HG03378 (cell line): ENCODE measurements at regions not wholly inside any gene's neighbourhood (a gene's known extent, or its start where the extent isn't known, plus 50 kb on each side); places are given as distances from the start of the nearest gene placed in this dataset.

Experiments used
- ATAC-seq: cut with Tn5 transposase; IDR thresholded peaks from one replicate; pipeline ENCODE4 v1.9.1; 2021; ENCODE audit warnings: mild to moderate bottlenecking, moderate library complexity; ENCODE audit not compliant: unreplicated experiment

GRCh38 chr4:24071612-24072372, 181.9 kb upstream of the PPARGC1A start:
- ATAC-seq: no peak

DNA sequence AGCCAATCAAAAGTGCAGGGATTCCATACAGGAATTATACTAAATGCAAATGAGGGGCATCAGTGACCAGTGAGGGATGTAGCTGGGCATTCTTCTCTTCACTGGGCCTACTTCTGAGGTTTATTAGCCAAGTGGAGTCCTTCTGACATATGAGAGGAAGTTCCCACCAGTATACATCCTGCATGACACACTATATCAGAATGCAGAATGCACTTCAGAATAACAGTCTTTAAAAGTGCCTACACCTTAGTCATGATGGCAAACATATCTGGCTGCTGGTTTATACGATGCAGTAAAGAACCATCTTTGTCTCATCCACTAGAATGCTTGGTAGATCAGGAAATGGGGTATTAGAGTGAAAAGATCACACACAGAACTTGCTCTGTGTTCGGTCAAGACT, 180.3 kb upstream of the PPARGC1A start:
- no peak for ATAC-seq

DNA sequence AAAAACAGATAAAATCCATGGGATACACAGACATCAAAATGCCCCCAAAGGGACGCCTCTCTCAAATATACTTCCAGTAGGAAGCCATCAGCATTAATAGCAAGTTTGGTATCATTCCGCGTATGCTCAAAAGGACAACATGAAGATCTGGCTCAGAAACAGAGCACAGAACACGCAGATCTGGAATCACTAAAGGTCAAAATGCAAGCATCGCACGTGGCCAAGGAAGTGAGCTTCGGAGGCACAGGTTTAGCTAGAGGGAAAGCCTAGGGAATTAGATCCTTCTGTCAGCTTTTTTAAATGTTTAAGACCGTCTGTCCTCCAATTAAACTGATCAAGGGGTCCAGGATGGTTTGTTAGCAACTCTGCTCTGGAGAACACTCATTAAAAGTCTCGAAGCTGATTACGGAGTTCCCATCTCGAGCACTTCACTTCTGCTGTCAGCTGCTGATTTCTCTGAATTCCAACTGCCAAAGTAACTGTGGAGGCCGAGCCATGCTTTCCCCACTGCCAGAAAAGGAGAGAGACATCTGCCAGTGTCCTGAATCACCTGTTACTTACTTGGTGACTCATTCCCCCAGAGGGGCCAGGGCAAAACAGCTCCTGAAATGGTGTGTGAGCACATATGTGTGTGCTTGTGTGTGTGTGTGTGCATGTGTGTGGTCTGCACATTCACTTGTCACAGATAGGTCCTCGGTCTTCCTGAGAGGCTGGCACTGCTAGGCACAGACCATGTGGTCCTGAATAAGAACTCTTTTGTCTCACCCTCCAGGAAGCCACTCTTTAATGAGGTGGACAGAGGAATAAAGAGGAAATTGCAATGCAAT, 177.7 kb upstream of the PPARGC1A start:
- ATAC-seq: no peak

GRCh38 chr4:24065974-24066373, 176.1 kb upstream of the PPARGC1A start:
- ATAC-seq: no peak

GRCh38 chr4:24063731-24064130, 173.9 kb upstream of the PPARGC1A start:
- no peak for ATAC-seq

GRCh38 chr4:24060932-24061331, 171.1 kb upstream of the PPARGC1A start:
- no peak for ATAC-seq

- no peak for ATAC-seq
Measured at GRCh38 chr4:24059839-24060238, 170.0 kb upstream of the PPARGC1A start.

GRCh38 chr4:24057915-24058559, 168.2 kb upstream of the PPARGC1A start:
- ATAC-seq: no peak

- no peak for ATAC-seq
Measured at GRCh38 chr4:24056289-24056688, 166.4 kb upstream of the PPARGC1A start.

GRCh38 chr4:24055623-24056022, 165.8 kb upstream of the PPARGC1A start:
- ATAC-seq: no peak

GRCh38 chr4:24054910-24055309, 165.1 kb upstream of the PPARGC1A start:
- ATAC-seq: no peak

DNA sequence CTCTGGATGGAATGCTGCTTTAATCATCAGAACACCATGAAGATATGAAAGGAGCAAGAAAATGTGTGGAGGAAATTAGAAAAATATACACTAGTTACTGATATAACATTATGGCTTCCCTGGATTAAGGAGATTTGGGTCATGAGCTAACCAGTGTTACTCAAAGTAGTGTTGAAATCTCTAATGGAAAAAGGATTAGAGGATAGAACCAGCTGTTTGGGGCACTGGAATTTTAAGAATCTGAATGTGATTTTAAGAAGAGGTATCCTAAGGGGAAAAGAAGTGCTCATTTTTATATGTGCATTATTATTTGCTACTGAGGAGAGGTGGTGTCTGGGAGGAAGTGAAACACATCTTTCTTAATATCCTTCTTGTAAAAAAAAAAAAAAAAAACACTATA, 164.1 kb upstream of the PPARGC1A start:
- no peak for ATAC-seq

- ATAC-seq: no peak
Measured at GRCh38 chr4:24044610-24045589, 155.1 kb upstream of the PPARGC1A start.

- ATAC-seq: no peak
Measured at GRCh38 chr4:24042094-24042493, 152.2 kb upstream of the PPARGC1A start.

- no peak for ATAC-seq
Measured at GRCh38 chr4:24040811-24041210, 151.0 kb upstream of the PPARGC1A start.

- no peak for ATAC-seq
Measured at GRCh38 chr4:24033626-24034025, 143.8 kb upstream of the PPARGC1A start.

DNA sequence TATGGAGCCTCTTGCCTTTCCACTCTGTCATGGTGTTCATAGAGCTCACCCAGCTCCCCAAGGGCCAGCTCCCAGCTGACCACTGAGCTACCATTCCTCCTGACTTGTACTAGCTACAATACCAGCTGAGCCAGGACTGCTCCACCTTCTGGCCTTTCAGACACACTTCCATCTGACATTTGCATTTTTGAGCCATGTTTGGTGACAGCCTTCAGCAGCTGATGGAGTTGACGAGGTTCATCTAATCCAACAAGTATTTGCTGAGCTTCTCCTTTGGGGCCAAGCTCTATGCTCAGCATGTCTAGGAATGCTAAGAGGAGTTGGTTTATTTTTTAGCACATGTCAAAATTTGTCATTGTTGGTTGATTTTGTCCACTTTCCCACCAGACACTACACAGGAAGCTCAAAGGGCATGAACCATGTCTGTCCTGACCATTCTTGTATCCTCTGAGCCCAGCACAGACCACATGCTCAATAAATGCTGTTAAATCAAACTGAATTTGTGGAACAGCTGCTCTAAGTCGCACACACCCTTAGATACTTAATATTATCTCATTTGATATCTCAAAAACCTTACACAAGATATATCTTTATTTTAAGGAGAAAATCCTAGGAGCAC, 142.6 kb upstream of the PPARGC1A start:
- ATAC-seq: no peak

- no peak for ATAC-seq
Measured at GRCh38 chr4:24026596-24026995, 136.7 kb upstream of the PPARGC1A start.

DNA sequence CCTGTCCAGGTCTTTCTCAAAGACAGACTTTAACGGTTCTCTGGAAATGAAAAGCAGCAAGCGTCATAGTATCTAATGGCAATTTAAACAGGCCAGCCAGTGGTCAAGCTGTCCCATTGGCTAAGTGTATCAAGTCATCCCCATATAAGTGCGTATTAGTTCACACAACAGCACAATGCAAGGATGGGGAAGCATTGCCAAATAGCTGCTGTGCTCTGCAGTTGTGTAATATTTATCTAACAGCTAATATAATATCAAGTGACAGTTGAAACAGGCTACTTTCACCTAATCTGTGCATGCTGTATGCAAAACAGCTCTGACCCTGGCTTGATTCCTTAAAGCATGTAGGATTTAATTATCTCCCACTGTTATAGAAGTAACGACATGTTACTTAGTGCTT, 134.8 kb upstream of the PPARGC1A start:
- ATAC-seq: no peak

GRCh38 chr4:24024157-24024556, 134.3 kb upstream of the PPARGC1A start:
- no peak for ATAC-seq
